ENCODE measurements at regions not wholly inside any gene's neighbourhood (a gene's known extent, or its start where the extent isn't known, plus 50 kb on each side); places are given as distances from the start of the nearest gene placed in this dataset.

DNA sequence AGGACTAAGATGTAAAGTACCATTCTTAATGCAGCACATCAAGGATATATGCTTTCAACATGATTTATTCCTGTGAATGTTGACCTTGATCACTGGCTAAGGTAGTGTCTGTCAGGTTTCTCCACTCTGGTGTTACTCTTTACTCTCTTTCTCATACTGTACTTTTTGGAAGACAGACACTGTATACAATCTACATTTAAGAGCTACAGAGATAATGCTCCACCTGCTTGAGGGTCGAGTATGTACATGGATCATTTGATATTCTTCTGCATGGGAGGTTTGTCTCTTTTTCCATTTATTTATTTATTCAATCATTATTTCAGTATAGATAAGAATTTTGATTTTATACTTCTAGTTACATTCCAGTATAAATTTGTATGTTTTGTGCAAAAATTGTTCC is 199.5 kb upstream of the RGPD4 start:
- TF ChIP-seq, protein P1, sequence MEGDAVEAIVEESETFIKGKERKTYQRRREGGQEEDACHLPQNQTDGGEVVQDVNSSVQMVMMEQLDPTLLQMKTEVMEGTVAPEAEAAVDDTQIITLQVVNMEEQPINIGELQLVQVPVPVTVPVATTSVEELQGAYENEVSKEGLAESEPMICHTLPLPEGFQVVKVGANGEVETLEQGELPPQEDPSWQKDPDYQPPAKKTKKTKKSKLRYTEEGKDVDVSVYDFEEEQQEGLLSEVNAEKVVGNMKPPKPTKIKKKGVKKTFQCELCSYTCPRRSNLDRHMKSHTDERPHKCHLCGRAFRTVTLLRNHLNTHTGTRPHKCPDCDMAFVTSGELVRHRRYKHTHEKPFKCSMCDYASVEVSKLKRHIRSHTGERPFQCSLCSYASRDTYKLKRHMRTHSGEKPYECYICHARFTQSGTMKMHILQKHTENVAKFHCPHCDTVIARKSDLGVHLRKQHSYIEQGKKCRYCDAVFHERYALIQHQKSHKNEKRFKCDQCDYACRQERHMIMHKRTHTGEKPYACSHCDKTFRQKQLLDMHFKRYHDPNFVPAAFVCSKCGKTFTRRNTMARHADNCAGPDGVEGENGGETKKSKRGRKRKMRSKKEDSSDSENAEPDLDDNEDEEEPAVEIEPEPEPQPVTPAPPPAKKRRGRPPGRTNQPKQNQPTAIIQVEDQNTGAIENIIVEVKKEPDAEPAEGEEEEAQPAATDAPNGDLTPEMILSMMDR (IDR thresholded peaks at IDR 0.05), result no peak
- TF ChIP-seq POLR2A (IDR thresholded peaks at IDR 0.05), result no peak

Measured in uterus (tissue), 2 donors.